Uterus (tissue), 2 donors: ENCODE measurements at regions not wholly inside any gene's neighbourhood (a gene's known extent, or its start where the extent isn't known, plus 50 kb on each side); places are given as distances from the start of the nearest gene placed in this dataset.

Experiments used
- CTCF ChIP-seq, 4 experiments: fragments of 200-600 bp in 2 of 4; fragments of 450-650 bp in 2 of 4; sonication (generic) in 2 of 4; IDR thresholded peaks; one replicate each; pipeline ENCODE4 v1.5.1; 2016 to 2019; ENCODE audit warnings: antibody characterized with exemption in 4 of 4, mild to moderate bottlenecking in 2 of 4, moderate library complexity in 1 of 4
- POLR2A ChIP-seq, 2 donors: fragments of 450-650 bp; IDR thresholded peaks; one replicate each; pipeline ENCODE4 v1.6.1; 2016; ENCODE audit warnings: antibody characterized with exemption in 2 of 2, mild to moderate bottlenecking in 1 of 2, moderate library complexity in 1 of 2

- no peak for TF ChIP-seq POLR2A (IDR thresholded peaks at IDR 0.05)
- TF ChIP-seq CTCF (IDR thresholded peaks at IDR 0.05): no peak
Measured at GRCh38 chr2:126467367-126468054, 188.4 kb upstream of the GYPC start.
